ENCODE measurements at regions not wholly inside any gene's neighbourhood (a gene's known extent, or its start where the extent isn't known, plus 50 kb on each side); places are given as distances from the start of the nearest gene placed in this dataset.

DNA sequence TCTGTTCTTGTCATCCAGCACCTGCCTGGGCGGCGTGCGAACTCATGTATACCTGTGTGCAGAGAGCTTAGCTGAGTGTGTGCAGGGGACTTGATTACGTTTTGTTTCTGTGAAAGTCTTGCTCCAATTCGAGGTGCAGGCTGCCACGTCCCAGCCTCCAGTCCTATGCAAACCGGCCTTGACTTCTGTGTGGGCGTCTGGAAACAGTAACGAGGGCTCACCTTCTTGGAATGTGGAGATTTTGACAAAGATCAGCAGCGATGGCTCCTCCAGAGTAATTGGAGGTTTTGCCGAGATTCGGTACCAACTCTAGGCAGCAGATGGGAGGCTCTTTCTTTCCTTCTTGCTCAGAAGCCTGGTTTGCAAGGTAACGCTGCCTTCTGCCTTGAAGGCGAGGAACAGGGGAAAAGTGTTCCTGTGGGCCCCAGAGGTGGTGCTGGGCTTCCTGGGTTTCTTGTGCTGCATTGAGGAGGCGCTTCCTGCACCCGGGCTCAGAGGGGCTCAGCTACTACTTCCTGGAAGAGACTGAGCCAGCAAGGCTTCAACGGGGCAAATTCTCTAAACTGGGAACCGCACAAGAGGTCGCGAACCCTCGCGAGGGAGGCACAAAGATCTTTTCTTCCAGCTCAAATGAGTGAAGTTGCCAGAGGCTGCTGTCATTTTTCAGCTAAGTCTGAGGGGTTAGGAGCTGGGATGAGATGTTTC is 249.0 kb downstream of the AACS start:
- BruUV-seq (replicated peaks) = no TSS peak
- CTCF ChIA-PET = no interaction called here
- DNase-seq = no peak
- H3K9me3 Mint-ChIP-seq (ENCODE audit: low read depth, unreplicated experiment) = no peaks in the 10 kb centered on the region
- TF ChIP-seq, protein P1, sequence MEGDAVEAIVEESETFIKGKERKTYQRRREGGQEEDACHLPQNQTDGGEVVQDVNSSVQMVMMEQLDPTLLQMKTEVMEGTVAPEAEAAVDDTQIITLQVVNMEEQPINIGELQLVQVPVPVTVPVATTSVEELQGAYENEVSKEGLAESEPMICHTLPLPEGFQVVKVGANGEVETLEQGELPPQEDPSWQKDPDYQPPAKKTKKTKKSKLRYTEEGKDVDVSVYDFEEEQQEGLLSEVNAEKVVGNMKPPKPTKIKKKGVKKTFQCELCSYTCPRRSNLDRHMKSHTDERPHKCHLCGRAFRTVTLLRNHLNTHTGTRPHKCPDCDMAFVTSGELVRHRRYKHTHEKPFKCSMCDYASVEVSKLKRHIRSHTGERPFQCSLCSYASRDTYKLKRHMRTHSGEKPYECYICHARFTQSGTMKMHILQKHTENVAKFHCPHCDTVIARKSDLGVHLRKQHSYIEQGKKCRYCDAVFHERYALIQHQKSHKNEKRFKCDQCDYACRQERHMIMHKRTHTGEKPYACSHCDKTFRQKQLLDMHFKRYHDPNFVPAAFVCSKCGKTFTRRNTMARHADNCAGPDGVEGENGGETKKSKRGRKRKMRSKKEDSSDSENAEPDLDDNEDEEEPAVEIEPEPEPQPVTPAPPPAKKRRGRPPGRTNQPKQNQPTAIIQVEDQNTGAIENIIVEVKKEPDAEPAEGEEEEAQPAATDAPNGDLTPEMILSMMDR (IDR thresholded peaks at IDR 0.05; ENCODE audit: unreplicated experiment) = no peak
- H3K4me1 Mint-ChIP-seq (ENCODE audit: low read depth, unreplicated experiment) = no peaks in the 10 kb centered on the region
- H3K4me3 Mint-ChIP-seq (ENCODE audit: low read depth, unreplicated experiment) = no peak overlapping the region
- H3K36me3 Mint-ChIP-seq (ENCODE audit: insufficient read depth, unreplicated experiment) = no peaks in the 10 kb centered on the region
- peaks cover 60% of the 10 kb centered on the region for H3K27me3 Mint-ChIP-seq (ENCODE audit: unreplicated experiment)
- no peak overlapping the region for H3K27ac Mint-ChIP-seq (ENCODE audit: unreplicated experiment)
- intact Hi-C loops (cut with micrococcal nuclease; ENCODE audit: unreplicated experiment) = no loop called here

DNA sequence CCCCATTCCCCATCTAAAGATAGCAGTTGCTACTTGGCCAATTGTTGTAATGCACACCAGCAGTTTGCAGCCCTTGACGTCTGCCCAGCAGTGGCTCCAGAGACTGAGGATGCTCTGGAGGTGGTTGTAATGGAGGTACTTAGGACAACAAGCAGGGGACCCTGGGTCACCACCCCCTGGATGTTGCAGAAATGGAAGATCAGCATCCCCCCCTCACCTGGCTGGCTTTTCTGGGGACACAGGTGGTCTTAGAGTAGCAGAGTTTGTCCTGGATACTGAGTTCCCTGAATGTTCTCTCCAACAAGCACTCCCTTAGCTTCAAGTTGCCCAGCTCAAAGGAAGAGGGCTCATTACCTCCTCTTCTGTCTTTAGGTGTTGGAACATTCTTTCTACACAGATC is 250.5 kb downstream of the AACS start:
- Mint-ChIP-seq H3K36me3 (ENCODE audit: insufficient read depth, unreplicated experiment) (no peaks in the 10 kb centered on the region), H3K4me1 (ENCODE audit: low read depth, unreplicated experiment) (no peaks in the 10 kb centered on the region), H3K9me3 (ENCODE audit: low read depth, unreplicated experiment) (no peaks in the 10 kb centered on the region), H3K27ac (ENCODE audit: unreplicated experiment) (no peak overlapping the region), H3K27me3 (ENCODE audit: unreplicated experiment) (peaks cover 69% of the 10 kb centered on the region), H3K4me3 (ENCODE audit: low read depth, unreplicated experiment) (no peak overlapping the region)
- TF ChIP-seq, protein P1 (IDR thresholded peaks at IDR 0.05; ENCODE audit: unreplicated experiment) = no peak
- DNase-seq = no peak
- CTCF ChIA-PET = no interaction called here
- intact Hi-C loops (cut with micrococcal nuclease; ENCODE audit: unreplicated experiment) = no loop called here
- BruUV-seq (replicated peaks) = no TSS peak

DNA sequence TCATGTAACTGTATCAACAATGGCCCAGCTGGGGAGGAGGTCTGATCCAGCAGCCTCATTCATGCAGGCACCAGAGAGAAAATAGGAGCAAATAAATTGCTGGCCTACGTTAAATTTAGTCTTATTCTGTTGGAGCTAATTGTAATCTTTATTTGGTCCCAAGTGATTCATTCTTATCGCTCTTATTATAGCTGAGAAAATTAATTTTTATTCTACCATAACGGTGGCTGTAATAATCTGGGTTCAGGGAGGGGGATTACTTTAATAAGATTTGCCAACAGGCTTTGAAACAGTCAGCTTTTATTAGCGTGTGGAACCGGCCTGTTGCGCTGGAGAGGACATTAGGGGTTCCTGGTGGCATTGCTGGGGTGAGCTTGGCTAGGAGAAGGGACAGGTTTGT is 254.9 kb downstream of the AACS start:
- Mint-ChIP-seq H3K4me3 (ENCODE audit: low read depth, unreplicated experiment) (no peak overlapping the region), H3K9me3 (ENCODE audit: low read depth, unreplicated experiment) (no peaks in the 10 kb centered on the region), H3K36me3 (ENCODE audit: insufficient read depth, unreplicated experiment) (no peaks in the 10 kb centered on the region), H3K27ac (ENCODE audit: unreplicated experiment) (no peak overlapping the region), H3K4me1 (ENCODE audit: low read depth, unreplicated experiment) (no peaks in the 10 kb centered on the region), H3K27me3 (ENCODE audit: unreplicated experiment) (peaks cover 75% of the 10 kb centered on the region)
- TF ChIP-seq, protein P1 (IDR thresholded peaks at IDR 0.05; ENCODE audit: unreplicated experiment) = no peak
- intact Hi-C loops (cut with micrococcal nuclease; ENCODE audit: unreplicated experiment) = no loop called here
- CTCF ChIA-PET = no interaction called here
- no peak for DNase-seq
- BruUV-seq (replicated peaks) = no TSS peak

DNA sequence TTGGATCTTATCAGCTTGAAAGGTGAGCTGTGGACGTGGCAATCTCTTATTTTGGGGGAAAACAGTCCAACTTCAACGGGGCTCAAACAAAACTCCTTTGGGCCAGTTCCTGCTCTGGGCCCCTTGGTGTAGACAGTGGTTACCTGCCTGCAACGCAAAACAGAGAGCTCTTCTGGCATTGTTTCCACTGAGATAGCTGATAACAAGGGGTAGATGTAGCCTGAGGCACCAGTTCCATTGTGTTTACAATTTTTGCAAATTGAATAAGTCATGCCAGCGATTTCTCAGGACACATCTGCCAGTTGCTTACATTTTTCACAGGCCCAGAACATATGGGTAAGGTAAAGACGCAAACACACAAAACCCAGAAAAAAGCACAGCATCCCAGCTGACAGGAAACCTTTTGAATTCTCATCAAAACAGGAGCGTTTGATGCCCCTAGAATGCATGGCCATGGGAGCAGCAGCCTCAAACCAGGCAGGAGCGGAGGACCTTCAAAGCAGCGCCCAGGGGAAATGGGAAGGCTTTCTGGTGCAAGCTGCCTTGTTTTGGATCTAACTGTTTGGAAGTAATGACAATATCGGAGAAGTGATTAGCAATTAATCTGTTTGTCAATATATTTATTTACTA is 259.7 kb downstream of the AACS start:
- H3K4me1 Mint-ChIP-seq (ENCODE audit: low read depth, unreplicated experiment) = no peaks in the 10 kb centered on the region
- no peaks in the 10 kb centered on the region for H3K36me3 Mint-ChIP-seq (ENCODE audit: insufficient read depth, unreplicated experiment)
- no peak for DNase-seq
- TF ChIP-seq, protein P1 (IDR thresholded peaks at IDR 0.05; ENCODE audit: unreplicated experiment) = no peak
- no peak overlapping the region for H3K4me3 Mint-ChIP-seq (ENCODE audit: low read depth, unreplicated experiment)
- H3K9me3 Mint-ChIP-seq (ENCODE audit: low read depth, unreplicated experiment) = peaks cover 3% of the 10 kb centered on the region
- intact Hi-C loops (cut with micrococcal nuclease; ENCODE audit: unreplicated experiment) = no loop called here
- H3K27me3 Mint-ChIP-seq (ENCODE audit: unreplicated experiment) = peaks cover 97% of the 10 kb centered on the region
- CTCF ChIA-PET = no interaction called here
- H3K27ac Mint-ChIP-seq (ENCODE audit: unreplicated experiment) = no peak overlapping the region
- no TSS peak for BruUV-seq (replicated peaks)
